HUDEP-2 (cell line): ENCODE measurements at regions not wholly inside any gene's neighbourhood (a gene's known extent, or its start where the extent isn't known, plus 50 kb on each side); places are given as distances from the start of the nearest gene placed in this dataset.

Experiments used
- DNase-seq, 76 experiments: peaks; one replicate each; lab custom pipeline; 2025; ENCODE audit not compliant: unreplicated experiment in 76 of 76; lab: John Stamatoyannopoulos, UW

GRCh38 chr13:90950160-90950559 is 397.3 kb upstream of the MIR17HG start:
- DNase-seq, result no peak

- DNase-seq, result no peak
These were observed 395.8 kb upstream of the MIR17HG start for GRCh38 chr13:90951663-90952062.

GRCh38 chr13:90952326-90952725 is 395.2 kb upstream of the MIR17HG start:
- no peak for DNase-seq

DNA sequence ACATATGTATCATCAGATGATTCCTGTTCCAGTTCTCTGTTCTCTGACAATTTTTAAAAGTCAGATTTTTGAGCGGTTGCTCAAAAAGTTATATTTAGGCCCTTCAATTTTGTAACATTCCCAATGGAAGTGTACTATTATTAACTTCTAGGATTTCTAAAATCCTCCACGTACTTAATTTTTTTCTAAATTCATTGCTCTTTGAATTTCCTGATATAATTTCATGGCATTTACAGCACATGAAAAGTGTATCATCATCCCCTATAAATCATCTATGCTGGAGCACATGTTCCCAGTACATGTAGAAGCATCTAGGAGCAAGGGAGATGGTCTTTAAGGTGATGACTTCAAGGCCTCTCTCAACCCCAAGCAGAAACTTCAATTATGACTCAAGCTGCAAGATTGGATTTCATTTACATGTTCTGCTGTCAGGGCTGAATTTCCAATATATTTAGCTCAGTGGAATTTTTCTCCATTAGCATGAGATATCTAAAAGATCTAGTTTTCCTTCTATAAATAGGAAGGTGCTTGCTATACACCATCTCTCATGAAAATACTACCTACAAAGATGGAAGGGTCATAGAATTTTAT is 392.8 kb upstream of the MIR17HG start:
- no peak for DNase-seq

- DNase-seq, result no peak
These were observed 391.5 kb upstream of the MIR17HG start for GRCh38 chr13:90956031-90956430.

DNA sequence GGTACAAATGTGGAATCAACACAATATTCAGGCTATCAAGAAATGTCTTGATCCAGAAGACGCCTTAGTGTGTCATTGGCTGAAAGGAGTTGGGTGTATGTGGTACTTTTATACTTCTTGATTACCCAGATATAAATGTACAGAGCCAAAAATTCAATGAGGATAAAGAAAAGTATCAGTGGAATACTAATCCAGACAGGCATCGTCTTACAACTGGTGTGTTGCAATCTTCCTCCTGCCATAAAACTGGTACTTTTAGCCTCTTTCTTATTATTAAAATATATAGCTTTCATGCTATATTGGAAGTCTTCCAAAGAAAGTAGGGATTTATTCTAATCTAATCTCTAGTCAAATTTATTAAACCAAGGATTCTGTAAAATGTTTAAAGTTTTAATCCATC is 388.6 kb upstream of the MIR17HG start:
- no peak for DNase-seq

DNA sequence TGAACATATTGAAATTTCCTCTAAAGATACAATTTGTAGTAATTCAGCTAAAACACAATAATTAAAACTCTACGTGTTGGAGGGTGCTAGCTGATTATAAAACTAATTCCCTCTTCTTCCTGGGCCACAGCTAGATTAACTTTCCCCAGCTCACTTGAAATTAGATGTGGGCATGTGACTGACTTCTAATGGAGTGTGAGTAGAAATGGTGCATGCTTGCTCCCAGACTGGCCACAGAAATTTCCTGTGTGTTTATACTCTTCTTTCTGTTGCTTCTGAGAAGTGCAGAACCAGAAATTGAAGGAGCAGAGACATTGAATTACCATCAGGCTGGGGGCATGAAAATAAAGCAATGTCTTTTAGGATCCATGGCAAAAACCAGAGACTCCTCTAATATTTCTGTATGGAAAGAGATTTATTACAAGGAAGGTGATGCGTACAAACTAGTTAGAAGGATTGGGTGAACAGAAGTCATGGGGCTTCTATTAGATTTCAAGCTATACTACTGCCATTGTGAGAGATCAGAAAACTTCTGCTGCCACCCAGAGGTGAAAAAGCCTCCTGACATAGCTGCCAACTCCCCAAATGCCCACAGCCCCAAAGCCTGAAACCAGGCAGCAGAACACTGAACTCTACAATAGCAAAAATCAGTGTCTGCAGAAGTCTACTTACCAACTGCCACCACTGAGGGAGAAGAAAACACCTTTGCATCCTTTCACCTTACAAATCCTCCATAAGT is 379.2 kb upstream of the MIR17HG start:
- peak in 5 of 76 experiments; percentile 0 to 16 (median 3) for DNase-seq

DNA sequence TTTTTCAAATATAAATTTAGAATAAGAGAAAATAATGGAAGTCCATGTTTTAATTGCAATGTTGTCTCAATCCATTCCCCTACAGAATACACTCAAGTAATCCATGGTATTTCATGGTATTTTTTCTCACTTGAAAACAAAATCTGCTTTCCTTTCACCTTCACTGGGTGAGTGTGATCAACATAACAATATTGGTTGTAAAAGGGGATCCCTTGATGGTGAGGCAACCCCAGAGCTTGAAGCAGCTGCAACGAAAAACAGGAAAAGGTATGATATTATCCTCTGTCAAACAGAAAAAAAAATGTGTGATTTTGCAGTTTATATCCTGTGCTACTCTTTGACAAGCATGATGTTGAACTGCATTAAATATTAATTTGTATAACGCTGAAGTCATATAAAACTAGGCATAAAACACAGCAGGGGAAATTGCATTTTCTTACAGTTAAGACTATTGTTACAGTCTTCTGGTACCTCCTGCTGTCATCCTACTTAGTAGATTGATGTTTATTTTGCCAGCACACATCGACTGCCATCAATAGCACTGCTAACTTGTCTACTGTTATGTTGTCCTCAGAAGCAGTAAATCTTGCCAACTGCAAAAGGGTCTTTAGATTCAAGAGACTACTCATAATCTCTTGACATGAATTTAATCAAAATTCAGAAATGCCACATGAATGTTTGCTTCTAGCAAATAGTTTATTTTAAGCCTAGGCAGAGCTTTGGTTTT is 373.1 kb upstream of the MIR17HG start:
- no peak for DNase-seq

DNA sequence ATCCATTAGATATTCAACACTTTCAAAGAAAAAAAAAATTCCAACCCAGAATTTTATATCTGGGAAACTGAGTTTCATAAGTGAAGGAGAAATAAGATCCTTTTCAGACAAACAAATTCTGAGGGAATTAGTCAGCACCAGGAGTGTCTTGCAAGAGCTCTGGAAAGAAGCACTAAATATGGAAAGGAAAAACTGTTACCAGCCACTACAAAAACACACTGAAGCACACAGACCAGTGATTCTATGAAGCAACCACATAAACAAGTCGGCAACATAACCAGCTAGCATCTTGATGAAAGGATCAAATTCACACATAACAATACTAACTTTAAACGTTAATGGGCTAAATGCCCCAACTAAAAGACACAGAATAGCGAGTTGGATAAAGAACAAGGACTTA is 368.4 kb upstream of the MIR17HG start:
- no peak for DNase-seq

DNA sequence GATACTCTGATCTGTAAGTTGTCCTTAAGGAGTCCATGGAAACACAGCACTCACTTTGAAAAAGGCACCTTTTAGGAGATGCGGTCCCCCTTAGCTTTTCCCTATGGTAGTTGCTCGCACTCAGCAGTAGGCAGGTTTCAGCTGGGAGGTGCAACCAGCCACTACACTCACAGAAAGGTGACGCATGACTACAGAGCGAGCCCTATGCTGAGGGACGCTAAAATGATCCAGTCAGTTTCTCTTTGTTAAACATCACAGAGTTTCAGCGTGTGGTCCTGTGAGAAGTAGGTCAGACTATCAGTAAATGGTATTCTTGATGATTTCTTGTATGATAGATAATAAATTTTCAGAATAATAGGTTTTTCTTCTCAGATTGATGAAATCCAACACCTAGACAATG is 362.7 kb upstream of the MIR17HG start:
- DNase-seq, result no peak

- DNase-seq, result no peak
These were observed 352.5 kb upstream of the MIR17HG start for GRCh38 chr13:90995001-90995400.

DNA sequence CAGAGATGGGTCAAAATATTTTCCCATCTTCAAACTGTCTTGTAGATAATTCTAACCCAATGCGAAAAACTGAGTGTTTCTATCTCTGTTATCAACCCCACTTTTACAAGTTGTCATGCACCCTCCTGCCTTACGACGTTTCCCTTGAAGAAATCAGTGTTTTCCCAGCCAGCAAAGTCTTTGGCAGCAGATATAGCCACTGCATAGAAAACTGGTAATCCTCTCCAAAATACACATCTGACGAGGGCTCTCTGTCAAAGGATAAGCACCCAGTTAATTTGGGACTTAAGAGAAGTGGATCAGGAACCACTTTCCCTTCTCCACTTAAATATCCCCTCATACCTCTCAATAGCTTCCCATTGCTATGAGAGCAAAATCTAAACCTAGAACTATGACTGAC is 351.9 kb upstream of the MIR17HG start:
- DNase-seq, result no peak

DNA sequence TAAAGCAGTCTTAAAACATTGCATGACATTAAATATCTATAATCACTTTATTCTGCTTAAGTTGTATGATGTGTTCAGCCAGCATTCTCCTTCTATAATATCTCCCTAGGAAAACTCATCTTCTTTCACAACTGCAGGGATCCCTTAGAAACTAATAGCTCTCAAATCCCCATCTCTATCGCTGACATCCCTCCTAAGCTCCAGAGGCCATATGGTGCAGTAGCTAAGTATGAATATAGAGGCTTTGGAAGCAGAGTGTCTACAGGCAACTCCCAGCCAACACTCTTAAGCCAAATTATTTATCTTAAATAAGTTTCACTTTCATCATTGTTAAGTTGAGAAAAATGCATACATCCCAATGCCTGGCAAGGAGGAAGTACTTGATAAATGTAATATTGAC is 349.5 kb upstream of the MIR17HG start:
- DNase-seq, result no peak

- no peak for DNase-seq
These were observed 348.1 kb upstream of the MIR17HG start for GRCh38 chr13:90999401-90999800.

DNA sequence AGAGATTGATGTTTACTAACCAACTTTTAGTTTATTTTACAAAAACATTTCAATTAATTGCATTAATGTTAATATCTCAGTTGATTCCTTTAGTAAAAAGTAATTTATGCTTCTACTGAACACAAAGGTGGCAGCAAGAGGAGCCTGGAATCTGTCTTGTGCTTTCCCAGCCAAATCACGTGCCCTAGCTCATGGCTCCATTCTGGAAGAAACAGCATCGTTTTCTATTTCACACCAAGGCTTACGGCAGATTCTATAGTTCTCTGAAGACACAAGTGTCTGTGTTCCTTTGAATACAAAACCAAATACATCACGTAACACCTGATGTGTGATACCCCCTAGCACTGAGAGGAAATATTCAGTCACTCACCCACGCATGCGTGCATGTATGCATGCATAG is 346.1 kb upstream of the MIR17HG start:
- no peak for DNase-seq

GRCh38 chr13:91014696-91015095 is 332.8 kb upstream of the MIR17HG start:
- no peak for DNase-seq

DNA sequence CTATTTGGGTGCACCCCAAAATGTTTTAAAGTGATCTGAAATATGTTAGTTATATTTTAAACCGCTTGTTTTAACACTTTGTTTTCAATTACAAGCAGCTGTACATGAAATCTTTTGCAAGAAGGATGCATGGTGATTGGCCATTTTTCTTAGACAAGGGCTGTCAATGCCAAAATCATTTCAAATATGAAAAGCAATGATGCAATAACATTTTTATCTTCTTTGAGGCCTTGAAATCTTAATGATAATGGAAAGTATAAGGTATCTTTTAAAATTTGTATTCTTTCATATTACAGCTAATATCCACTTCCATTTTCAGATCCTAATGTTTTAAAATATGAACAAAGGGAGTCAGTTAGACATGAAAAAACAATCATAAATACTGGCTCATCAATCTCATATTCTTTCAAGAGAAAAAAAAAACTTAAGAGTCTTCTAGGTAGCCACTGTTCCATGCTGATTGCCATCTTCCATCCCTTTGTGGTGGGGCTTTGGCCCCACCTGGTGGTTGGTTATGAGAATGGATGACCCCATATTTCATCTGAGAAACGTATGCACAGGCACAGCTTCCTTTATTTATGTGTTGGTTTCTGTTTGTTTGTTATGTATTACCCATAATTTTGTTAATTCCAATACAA is 330.3 kb upstream of the MIR17HG start:
- DNase-seq, result peak in 47 of 76 experiments; percentile 0 to 68 (median 23)

DNA sequence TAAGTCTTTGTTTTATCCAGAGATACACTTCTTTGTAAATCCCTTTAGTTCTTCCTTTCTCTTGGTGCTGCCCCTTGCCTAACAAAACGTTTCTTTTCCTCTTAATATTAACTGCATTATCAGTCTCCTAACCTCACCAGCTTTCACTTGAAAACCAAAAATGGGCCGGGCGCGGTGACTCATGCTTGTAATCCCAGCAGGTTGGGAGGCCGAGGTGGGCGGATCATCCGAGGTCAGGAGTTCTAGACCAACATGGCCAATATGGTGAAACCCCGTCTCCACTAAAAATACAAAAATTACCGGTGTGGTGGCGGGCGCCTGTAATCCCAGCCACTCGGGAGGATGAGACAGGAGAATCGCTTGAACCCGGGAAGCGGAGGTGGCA is 329.8 kb upstream of the MIR17HG start:
- DNase-seq, result peak in 20 of 76 experiments; percentile 2 to 63 (median 19)

DNA sequence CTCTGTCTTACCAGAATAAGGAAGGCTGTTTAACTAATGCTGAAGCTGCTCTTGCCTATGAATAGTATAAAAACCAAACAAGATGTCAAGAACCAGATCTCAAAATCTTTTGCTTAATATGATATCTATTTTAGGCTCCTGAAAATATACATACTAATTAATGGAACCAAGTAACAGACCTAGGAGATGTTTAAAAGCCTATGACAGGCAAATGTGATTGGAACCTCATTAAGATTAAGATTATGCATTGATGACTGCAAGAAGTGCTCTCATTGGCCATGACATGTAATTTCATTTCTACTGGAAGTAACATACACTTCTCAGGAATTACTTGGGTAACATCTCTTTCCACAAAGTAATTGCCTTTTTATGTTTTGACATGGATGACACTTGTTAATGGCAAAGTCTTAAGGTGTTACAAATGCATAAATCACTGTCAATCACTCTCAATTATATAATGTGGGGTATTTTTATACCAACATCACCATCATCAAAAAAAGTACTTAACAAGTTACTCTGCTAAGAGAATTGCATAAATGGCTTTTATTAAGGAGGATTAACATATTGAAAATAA is 326.9 kb upstream of the MIR17HG start:
- no peak for DNase-seq

DNA sequence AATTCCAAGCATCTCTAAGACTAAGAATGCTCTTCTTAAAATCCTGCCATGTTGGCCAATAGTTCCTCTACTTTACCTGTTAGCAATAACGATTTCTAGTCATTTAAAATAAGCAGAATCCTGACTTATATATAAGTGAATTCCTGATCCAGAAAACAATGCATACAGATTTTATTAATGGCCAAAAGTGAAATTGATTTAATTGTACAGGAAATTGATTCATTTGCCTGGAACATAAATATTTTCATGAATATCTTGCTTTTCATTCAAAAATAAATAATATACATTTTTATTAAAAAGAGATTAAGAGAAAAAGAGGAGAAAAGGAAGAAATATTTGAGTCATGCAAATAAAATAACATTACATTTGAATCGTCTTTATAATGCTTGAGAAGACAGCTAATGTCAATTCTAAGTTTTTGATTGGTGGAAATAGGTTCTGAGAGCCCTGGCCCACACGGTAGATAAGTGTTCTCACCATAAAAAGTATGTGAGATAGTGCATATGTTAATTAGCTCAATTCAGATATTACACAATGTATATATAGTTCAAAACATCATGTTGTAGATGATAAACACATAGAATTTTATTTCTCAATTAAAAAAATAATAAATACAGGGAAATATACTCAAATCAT is 323.2 kb upstream of the MIR17HG start:
- DNase-seq, result no peak

DNA sequence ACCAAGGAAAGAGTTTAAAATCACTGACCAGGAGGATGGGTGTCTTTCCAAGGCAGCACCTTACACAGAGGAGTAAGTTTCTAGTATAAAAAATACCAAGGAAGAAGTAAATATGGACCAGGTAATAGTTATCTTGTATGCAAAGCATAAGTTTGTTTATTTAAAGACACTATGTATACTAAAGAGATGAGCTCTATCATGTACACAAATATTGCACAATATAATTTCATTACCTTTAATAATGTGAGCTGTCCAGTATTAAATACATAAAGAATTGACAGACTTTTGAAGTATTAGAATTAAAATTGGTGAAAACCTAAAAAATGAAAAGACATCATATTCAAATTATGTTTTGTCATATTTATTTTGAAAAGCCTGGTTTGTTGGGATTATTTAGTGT is 322.0 kb upstream of the MIR17HG start:
- DNase-seq, result no peak
